ENCODE measurements at regions not wholly inside any gene's neighbourhood (a gene's known extent, or its start where the extent isn't known, plus 50 kb on each side); places are given as distances from the start of the nearest gene placed in this dataset.

GRCh38 chr14:98901511-98902205 is 370.3 kb downstream of the BCL11B start:
- H3K79me2 ChIP-seq (replicated peaks; ENCODE audit: insufficient read depth, low read length) = no peaks in the 10 kb centered on the region
- H3K9ac ChIP-seq (ENCODE audit: low read length) = no peak overlapping the region
- no peaks in the 10 kb centered on the region for H3K36me3 ChIP-seq (ENCODE audit: insufficient read depth, low read length)
- H3K4me2 ChIP-seq (ENCODE audit: low read length) = no peak overlapping the region
- H3K27ac ChIP-seq (ENCODE audit: low read length) = no peak overlapping the region
- H3K27me3 ChIP-seq (ENCODE audit: insufficient read depth, low read depth, low read length) = no peaks in the 10 kb centered on the region
- no peak overlapping the region for H2AFZ ChIP-seq (ENCODE audit: low read depth, low read length)
- no peaks in the 10 kb centered on the region for H3K9me2 ChIP-seq (ENCODE audit: insufficient read depth, low read length)
- no peaks in the 10 kb centered on the region for H3F3A ChIP-seq (ENCODE audit: insufficient read depth, low read length, poor library complexity, severe bottlenecking)
- no peak overlapping the region for H3K4me3 ChIP-seq (ENCODE audit: low read length)
- H4K20me1 ChIP-seq (ENCODE audit: insufficient read depth) = no peaks in the 10 kb centered on the region
- TF ChIP-seq MXI1 (conservative IDR thresholded peaks at IDR 0.05; ENCODE audit: poor library complexity, severe bottlenecking) = no peak
- TF ChIP-seq, protein P1, sequence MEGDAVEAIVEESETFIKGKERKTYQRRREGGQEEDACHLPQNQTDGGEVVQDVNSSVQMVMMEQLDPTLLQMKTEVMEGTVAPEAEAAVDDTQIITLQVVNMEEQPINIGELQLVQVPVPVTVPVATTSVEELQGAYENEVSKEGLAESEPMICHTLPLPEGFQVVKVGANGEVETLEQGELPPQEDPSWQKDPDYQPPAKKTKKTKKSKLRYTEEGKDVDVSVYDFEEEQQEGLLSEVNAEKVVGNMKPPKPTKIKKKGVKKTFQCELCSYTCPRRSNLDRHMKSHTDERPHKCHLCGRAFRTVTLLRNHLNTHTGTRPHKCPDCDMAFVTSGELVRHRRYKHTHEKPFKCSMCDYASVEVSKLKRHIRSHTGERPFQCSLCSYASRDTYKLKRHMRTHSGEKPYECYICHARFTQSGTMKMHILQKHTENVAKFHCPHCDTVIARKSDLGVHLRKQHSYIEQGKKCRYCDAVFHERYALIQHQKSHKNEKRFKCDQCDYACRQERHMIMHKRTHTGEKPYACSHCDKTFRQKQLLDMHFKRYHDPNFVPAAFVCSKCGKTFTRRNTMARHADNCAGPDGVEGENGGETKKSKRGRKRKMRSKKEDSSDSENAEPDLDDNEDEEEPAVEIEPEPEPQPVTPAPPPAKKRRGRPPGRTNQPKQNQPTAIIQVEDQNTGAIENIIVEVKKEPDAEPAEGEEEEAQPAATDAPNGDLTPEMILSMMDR (IDR thresholded peaks at IDR 0.05; ENCODE audit: poor library complexity, severe bottlenecking) = no peak
- TF ChIP-seq RAD21 (conservative IDR thresholded peaks at IDR 0.05) = no peak
- TF ChIP-seq POLR2AphosphoS5 (IDR thresholded peaks at IDR 0.05) = no peak
- TF ChIP-seq EZH2 (IDR thresholded peaks at IDR 0.05; ENCODE audit: borderline replicate concordance, insufficient read depth, low read length, poor library complexity, severe bottlenecking) = no peak
- TF ChIP-seq EP300 (conservative IDR thresholded peaks at IDR 0.05; ENCODE audit: poor library complexity, severe bottlenecking) = no peak
- no peak for TF ChIP-seq SMC3 (conservative IDR thresholded peaks at IDR 0.05; ENCODE audit: poor library complexity)
- no peak for TF ChIP-seq REST (IDR thresholded peaks at IDR 0.05; ENCODE audit: borderline replicate concordance)
- no peak for TF ChIP-seq TAF1 (IDR thresholded peaks at IDR 0.05; ENCODE audit: low read depth)
- H3K9me3 ChIP-seq (ENCODE audit: low read length) = no peaks in the 10 kb centered on the region

DNA sequence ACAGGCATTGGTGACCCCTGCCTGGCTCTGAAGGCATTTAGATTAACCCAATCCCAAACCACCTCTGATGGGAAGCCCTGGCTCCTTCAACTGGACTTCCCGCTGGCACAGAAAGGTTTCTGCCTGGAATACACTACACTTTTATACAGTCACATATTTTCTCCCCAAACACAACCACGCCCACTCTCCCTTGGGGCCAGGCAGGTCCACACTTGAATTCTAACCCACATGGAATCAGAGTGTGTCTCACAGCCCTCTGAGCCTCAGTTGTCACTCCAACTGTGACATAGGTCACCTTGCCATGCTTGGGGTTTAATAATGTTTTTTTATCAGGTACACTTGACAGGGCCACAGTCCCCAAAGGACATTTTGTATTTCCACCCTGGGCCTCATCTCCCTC is 368.6 kb downstream of the BCL11B start:
- Histone ChIP-seq H4K20me1 (ENCODE audit: insufficient read depth) (no peaks in the 10 kb centered on the region), H2AFZ (ENCODE audit: low read depth, low read length) (no peak overlapping the region), H3K4me3 (ENCODE audit: low read length) (no peak overlapping the region), H3K36me3 (ENCODE audit: insufficient read depth, low read length) (no peaks in the 10 kb centered on the region), H3K27ac (ENCODE audit: low read length) (no peak overlapping the region), H3K9me2 (ENCODE audit: insufficient read depth, low read length) (no peaks in the 10 kb centered on the region), H3K9me3 (ENCODE audit: low read length) (no peaks in the 10 kb centered on the region), H3K79me2 (replicated peaks; ENCODE audit: insufficient read depth, low read length) (no peaks in the 10 kb centered on the region), H3K9ac (ENCODE audit: low read length) (no peak overlapping the region), H3K27me3 (ENCODE audit: insufficient read depth, low read depth, low read length) (no peaks in the 10 kb centered on the region), H3K4me2 (ENCODE audit: low read length) (no peak overlapping the region), H3F3A (ENCODE audit: insufficient read depth, low read length, poor library complexity, severe bottlenecking) (no peaks in the 10 kb centered on the region)
- TF ChIP-seq MXI1 (conservative IDR thresholded peaks at IDR 0.05; ENCODE audit: poor library complexity, severe bottlenecking) = no peak
- TF ChIP-seq, protein P1 (IDR thresholded peaks at IDR 0.05; ENCODE audit: poor library complexity, severe bottlenecking) = no peak
- no peak for TF ChIP-seq TAF1 (IDR thresholded peaks at IDR 0.05; ENCODE audit: low read depth)
- no peak for TF ChIP-seq REST (IDR thresholded peaks at IDR 0.05; ENCODE audit: borderline replicate concordance)
- TF ChIP-seq RAD21 (conservative IDR thresholded peaks at IDR 0.05) = no peak

All from neural cell (in vitro differentiated cells).